ENCODE measurements at regions not wholly inside any gene's neighbourhood (a gene's known extent, or its start where the extent isn't known, plus 50 kb on each side); places are given as distances from the start of the nearest gene placed in this dataset.

DNA sequence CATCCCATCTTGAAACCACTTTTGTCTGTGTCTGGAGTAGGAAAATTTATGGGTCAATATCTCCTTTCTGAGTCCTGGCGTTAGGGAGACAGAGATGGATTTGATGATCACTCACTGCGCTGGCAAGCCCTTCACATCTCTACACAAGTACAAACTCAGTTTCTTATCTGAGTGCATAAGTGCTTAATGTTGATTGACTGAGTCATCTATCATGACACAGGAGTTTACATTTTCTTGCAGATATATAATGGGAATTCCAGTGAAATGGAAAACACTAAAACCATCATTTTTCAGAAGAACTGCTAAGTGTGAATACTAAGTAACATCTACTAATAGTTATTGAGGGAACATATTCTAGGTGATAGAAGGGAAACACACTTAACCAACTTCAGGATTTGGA is 763.9 kb upstream of the COBL start:
- H3K9ac ChIP-seq = no peak overlapping the region
- Mint-ChIP-seq H3K27me3 (ENCODE audit: insufficient read depth, low read depth) (peaks cover 5% of the 10 kb centered on the region), H3K27ac (no peak overlapping the region), H3K4me1 (no peaks in the 10 kb centered on the region), H3K9me3 (peaks cover 4% of the 10 kb centered on the region), H3K36me3 (no peaks in the 10 kb centered on the region), H3K4me3 (no peak overlapping the region)
- H3K4me1 ChIP-seq = no peaks in the 10 kb centered on the region
- H3K27ac ChIP-seq = no peak overlapping the region
- no peak for DNase-seq (ENCODE audit: low spot score)
- H3K4me3 ChIP-seq = no peak overlapping the region
- H2AFZ ChIP-seq (replicated peaks) = no peak overlapping the region
- H3K9me3 ChIP-seq (ENCODE audit: low read depth) = no peaks in the 10 kb centered on the region
- no peak overlapping the region for H3K4me2 ChIP-seq
- H3K79me2 ChIP-seq (ENCODE audit: low read depth) = no peaks in the 10 kb centered on the region
- no peaks in the 10 kb centered on the region for H3K27me3 ChIP-seq
- H4K20me1 ChIP-seq (ENCODE audit: low read depth) = no peaks in the 10 kb centered on the region
- no peak for TF ChIP-seq EZH2 (IDR thresholded peaks at IDR 0.05)
- TF ChIP-seq, protein P1, sequence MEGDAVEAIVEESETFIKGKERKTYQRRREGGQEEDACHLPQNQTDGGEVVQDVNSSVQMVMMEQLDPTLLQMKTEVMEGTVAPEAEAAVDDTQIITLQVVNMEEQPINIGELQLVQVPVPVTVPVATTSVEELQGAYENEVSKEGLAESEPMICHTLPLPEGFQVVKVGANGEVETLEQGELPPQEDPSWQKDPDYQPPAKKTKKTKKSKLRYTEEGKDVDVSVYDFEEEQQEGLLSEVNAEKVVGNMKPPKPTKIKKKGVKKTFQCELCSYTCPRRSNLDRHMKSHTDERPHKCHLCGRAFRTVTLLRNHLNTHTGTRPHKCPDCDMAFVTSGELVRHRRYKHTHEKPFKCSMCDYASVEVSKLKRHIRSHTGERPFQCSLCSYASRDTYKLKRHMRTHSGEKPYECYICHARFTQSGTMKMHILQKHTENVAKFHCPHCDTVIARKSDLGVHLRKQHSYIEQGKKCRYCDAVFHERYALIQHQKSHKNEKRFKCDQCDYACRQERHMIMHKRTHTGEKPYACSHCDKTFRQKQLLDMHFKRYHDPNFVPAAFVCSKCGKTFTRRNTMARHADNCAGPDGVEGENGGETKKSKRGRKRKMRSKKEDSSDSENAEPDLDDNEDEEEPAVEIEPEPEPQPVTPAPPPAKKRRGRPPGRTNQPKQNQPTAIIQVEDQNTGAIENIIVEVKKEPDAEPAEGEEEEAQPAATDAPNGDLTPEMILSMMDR (IDR thresholded peaks at IDR 0.05) = no peak
- H3K36me3 ChIP-seq = no peaks in the 10 kb centered on the region
- no peaks in the 10 kb centered on the region for H3F3A ChIP-seq (ENCODE audit: low read depth)

DNA sequence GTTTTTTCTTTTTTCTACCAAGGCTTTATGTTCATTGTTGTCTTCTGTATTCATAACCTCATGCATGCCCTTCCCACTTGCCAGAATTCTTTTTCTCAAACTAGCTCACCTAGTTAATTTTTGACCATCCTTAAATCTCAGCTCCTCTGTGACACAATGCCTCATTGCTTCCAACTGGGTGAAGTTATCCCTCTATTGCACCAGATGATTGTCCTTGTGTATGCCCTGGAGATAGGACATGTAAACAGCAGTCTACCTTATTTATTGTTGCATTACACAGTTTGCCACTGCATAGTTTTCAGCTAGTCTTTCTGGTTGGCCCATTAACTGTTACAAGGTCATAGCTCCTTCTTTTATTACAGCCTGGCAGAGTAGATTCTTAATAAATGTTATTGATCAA is 763.1 kb upstream of the COBL start:
- H2AFZ ChIP-seq (replicated peaks) = no peak overlapping the region
- H3K27me3 ChIP-seq = no peaks in the 10 kb centered on the region
- Mint-ChIP-seq H3K4me1 (peaks cover under 1% of the 10 kb centered on the region), H3K27ac (no peak overlapping the region), H3K9me3 (peaks cover 4% of the 10 kb centered on the region), H3K4me3 (no peak overlapping the region), H3K36me3 (no peaks in the 10 kb centered on the region), H3K27me3 (ENCODE audit: insufficient read depth, low read depth) (peaks cover 5% of the 10 kb centered on the region)
- H3K27ac ChIP-seq = no peak overlapping the region
- H3K9ac ChIP-seq = no peak overlapping the region
- H3K4me1 ChIP-seq = no peaks in the 10 kb centered on the region
- no peaks in the 10 kb centered on the region for H4K20me1 ChIP-seq (ENCODE audit: low read depth)
- H3K9me3 ChIP-seq (ENCODE audit: low read depth) = no peaks in the 10 kb centered on the region
- H3K79me2 ChIP-seq (ENCODE audit: low read depth) = no peaks in the 10 kb centered on the region
- no peak overlapping the region for H3K4me2 ChIP-seq
- TF ChIP-seq, protein P1 (IDR thresholded peaks at IDR 0.05) = no peak
- TF ChIP-seq EZH2 (IDR thresholded peaks at IDR 0.05) (no peak), EZH2phosphoT487 (IDR thresholded peaks at IDR 0.05) (no peak)
- DNase-seq (ENCODE audit: low spot score) = no peak
- no peaks in the 10 kb centered on the region for H3F3A ChIP-seq (ENCODE audit: low read depth)
- H3K4me3 ChIP-seq = no peak overlapping the region
- H3K36me3 ChIP-seq = no peaks in the 10 kb centered on the region

DNA sequence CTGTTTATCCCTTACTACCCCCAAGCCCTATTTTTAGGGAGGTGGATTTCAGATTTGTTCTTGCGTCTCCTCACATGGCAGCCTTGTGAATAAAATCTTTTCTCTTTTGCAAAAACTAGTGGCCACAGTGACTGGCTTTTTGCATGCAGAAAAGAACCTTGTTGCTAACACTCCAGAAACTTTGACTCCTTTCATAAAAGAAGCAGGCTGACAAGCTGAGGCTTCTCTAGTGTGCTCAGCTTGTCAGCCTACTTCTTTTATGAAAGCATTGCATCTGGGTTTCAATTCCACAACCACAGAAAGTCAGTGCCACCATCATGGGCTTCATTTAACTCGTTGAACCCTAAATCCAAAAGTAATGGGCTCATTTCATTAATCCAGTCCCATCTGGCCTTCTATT is 761.0 kb upstream of the COBL start:
- peaks cover 7% of the 10 kb centered on the region for H3K9me3 Mint-ChIP-seq
- H3K4me3 Mint-ChIP-seq = no peak overlapping the region
- Histone ChIP-seq H3F3A (ENCODE audit: low read depth) (no peaks in the 10 kb centered on the region), H4K20me1 (ENCODE audit: low read depth) (no peaks in the 10 kb centered on the region), H3K4me1 (peaks cover 13% of the 10 kb centered on the region), H3K27me3 (no peaks in the 10 kb centered on the region), H3K4me3 (no peak overlapping the region), H3K36me3 (no peaks in the 10 kb centered on the region), H3K4me2 (no peak overlapping the region), H2AFZ (replicated peaks) (no peak overlapping the region), H3K79me2 (ENCODE audit: low read depth) (no peaks in the 10 kb centered on the region), H3K9me3 (ENCODE audit: low read depth) (no peaks in the 10 kb centered on the region), H3K9ac (no peak overlapping the region), H3K27ac (no peak overlapping the region)
- no peak overlapping the region for H3K27ac Mint-ChIP-seq
- H3K4me1 Mint-ChIP-seq = peaks cover 13% of the 10 kb centered on the region
- no peaks in the 10 kb centered on the region for H3K36me3 Mint-ChIP-seq
- DNase-seq (ENCODE audit: low spot score) = no peak
- TF ChIP-seq EZH2phosphoT487 (IDR thresholded peaks at IDR 0.05) (no peak), EZH2 (IDR thresholded peaks at IDR 0.05) (no peak)
- TF ChIP-seq, protein P1 (IDR thresholded peaks at IDR 0.05) = no peak
- peaks cover 5% of the 10 kb centered on the region for H3K27me3 Mint-ChIP-seq (ENCODE audit: insufficient read depth, low read depth)

DNA sequence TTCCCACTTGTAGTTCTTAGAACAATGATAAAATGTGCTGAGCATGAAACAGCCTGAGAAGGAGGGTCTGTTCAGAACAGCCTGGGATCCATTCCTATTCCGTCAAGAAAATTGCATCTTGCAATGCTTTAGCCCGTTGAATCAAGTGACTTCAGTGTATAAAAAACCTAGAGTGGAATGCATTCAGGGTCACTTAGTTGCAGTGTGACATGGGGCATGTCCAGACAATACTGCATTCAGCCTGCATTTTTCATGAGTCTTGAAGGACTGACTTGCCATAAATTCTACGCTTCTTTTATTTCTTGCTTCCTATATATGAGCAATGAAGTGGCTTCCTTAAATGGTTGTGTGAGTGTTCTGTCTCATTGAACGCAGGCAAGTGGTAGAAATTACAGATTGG is 758.3 kb upstream of the COBL start:
- H2AFZ ChIP-seq (replicated peaks) = no peak overlapping the region
- DNase-seq (ENCODE audit: low spot score) = no peak

More for the DNA sequence above, 758.3 kb upstream of the COBL start:
- no peak overlapping the region for H3K4me3 Mint-ChIP-seq
- peaks cover 7% of the 10 kb centered on the region for H3K9me3 Mint-ChIP-seq
- Histone ChIP-seq H3F3A (ENCODE audit: low read depth) (no peaks in the 10 kb centered on the region), H3K27me3 (no peaks in the 10 kb centered on the region), H3K9ac (no peak overlapping the region), H3K4me3 (no peak overlapping the region), H3K9me3 (ENCODE audit: low read depth) (no peaks in the 10 kb centered on the region), H3K79me2 (ENCODE audit: low read depth) (no peaks in the 10 kb centered on the region), H3K4me1 (peaks cover 13% of the 10 kb centered on the region), H3K4me2 (no peak overlapping the region), H3K36me3 (no peaks in the 10 kb centered on the region), H3K27ac (no peak overlapping the region), H4K20me1 (ENCODE audit: low read depth) (no peaks in the 10 kb centered on the region)
- peaks cover 15% of the 10 kb centered on the region for H3K4me1 Mint-ChIP-seq
- H3K27ac Mint-ChIP-seq = no peak overlapping the region
- TF ChIP-seq EZH2phosphoT487 (IDR thresholded peaks at IDR 0.05) = no peak
- no peaks in the 10 kb centered on the region for H3K36me3 Mint-ChIP-seq
- H3K27me3 Mint-ChIP-seq (ENCODE audit: insufficient read depth, low read depth) = peaks cover 5% of the 10 kb centered on the region

Measured in neural progenitor cell (in vitro differentiated cells).